SHP77 treated with DMSO at 0.1 percent for 48 hours (cell line): ENCODE measurements at regions not wholly inside any gene's neighbourhood (a gene's known extent, or its start where the extent isn't known, plus 50 kb on each side); places are given as distances from the start of the nearest gene placed in this dataset.
A peak's percentile ranks its signal among the peaks of the same experiment; 100 is the strongest.

ENCODE experiments used
- DNase-seq: peaks from one replicate; lab custom pipeline; 2025; lab: John Stamatoyannopoulos, UW

GRCh38 chr2:14572633-14573032 is 59.9 kb upstream of the LRATD1 start:
- DNase-seq, result peak; percentile 3

- DNase-seq, result no peak
Observed at GRCh38 chr2:14577843-14578242, 54.7 kb upstream of the LRATD1 start.
